H1 (cell line): ENCODE measurements at regions not wholly inside any gene's neighbourhood (a gene's known extent, or its start where the extent isn't known, plus 50 kb on each side); places are given as distances from the start of the nearest gene placed in this dataset.
"Not testable (repeated sequence)": the region's sequence is repeated elsewhere in the genome, so short reads cannot be mapped to it uniquely, and the experiment has no call there.

Experiments
- CTCF ChIA-PET: fragments of 300-600 bp; sonication (Branson Sonifier 250); formaldehyde crosslinking; loops from one replicate; lab custom pipeline; 2021; ENCODE audit not compliant: partially characterized antibody; lab: Charles Lee
- POLR2A ChIA-PET: fragments of 300-600 bp; sonication (Branson Sonifier 250); formaldehyde crosslinking; loops from one replicate; lab custom pipeline; 2021; ENCODE audit warnings: inconsistent platforms; ENCODE audit not compliant: partially characterized antibody; lab: Charles Lee
- DNase-seq, 2 experiments: peaks; one replicate each; pipeline versions ENCODE4 v3.0.0 to v3.0.0-alpha.2; 2010 to 2022; ENCODE audit warnings: low spot score in 2 of 2, low read depth in 1 of 2, mixed read lengths in 1 of 2
- FAIRE-seq: peaks from 2 replicates; lab custom pipeline; 2011; peaks lifted over from hg19 to GRCh38; lab: Jason Lieb, UNC
- H2AFZ ChIP-seq: 2 replicates; pipeline ENCODE4 v1.8.1; 2012; ENCODE audit warnings: low read length, inconsistent platforms
- H2AK5ac ChIP-seq: 2 replicates; pipeline ENCODE4 v1.6.1; 2013; ENCODE audit warnings: low read depth, low read length
- H2BK120ac ChIP-seq: replicated peaks from 2 replicates; pipeline ENCODE3; 2013; ENCODE audit warnings: low read depth, low read length, inconsistent platforms
- H2BK12ac ChIP-seq: 2 replicates; pipeline ENCODE4 v1.6.1; 2013; ENCODE audit warnings: low read depth, low read length
- H2BK15ac ChIP-seq: 2 replicates; pipeline ENCODE4 v1.6.1; 2013; ENCODE audit warnings: low read length
- H2BK20ac ChIP-seq: 2 replicates; pipeline ENCODE4 v1.6.1; 2013; ENCODE audit warnings: low read length
- H2BK5ac ChIP-seq: 2 replicates; pipeline ENCODE4 v1.6.1; 2013; ENCODE audit warnings: low read depth, low read length
- H3K14ac ChIP-seq: 2 replicates; pipeline ENCODE4 v1.6.1; 2013; ENCODE audit warnings: inconsistent platforms; ENCODE audit not compliant: insufficient read length
- H3K18ac ChIP-seq: 2 replicates; pipeline ENCODE4 v1.6.1; 2013; ENCODE audit warnings: low read length; ENCODE audit errors: extremely low read depth
- H3K23ac ChIP-seq: 2 replicates; pipeline ENCODE4 v1.6.1; 2013; ENCODE audit warnings: inconsistent platforms; ENCODE audit not compliant: insufficient read length
- H3K23me2 ChIP-seq: 2 replicates; pipeline ENCODE4 v1.6.1; 2013; ENCODE audit warnings: low read depth, low read length
- H3K27ac ChIP-seq: 2 replicates; pipeline ENCODE4 v1.6.1; 2011; ENCODE audit warnings: low read depth, low read length, inconsistent platforms
- H3K27me3 ChIP-seq, 4 experiments: replicated peaks in 1 of 4; 1 replicate in 1 of 4; 2 replicates in 3 of 4; pipeline versions ENCODE4 v1.6.1 to v1.8.1; 2011 to 2013; ENCODE audit warnings: low read length in 3 of 4, mild to moderate bottlenecking in 3 of 4, inconsistent platforms in 2 of 4, mixed read lengths in 2 of 4, moderate library complexity in 1 of 4; ENCODE audit not compliant: control insufficient read depth in 3 of 4, insufficient read depth in 3 of 4; ENCODE audit errors: extremely low read depth in 1 of 4
- H3K36me3 ChIP-seq, 4 experiments: 2 replicates each; pipeline versions ENCODE4 v1.6.1 to v1.8.1; 2011 to 2013; ENCODE audit warnings: mild to moderate bottlenecking in 4 of 4, low read length in 3 of 4, moderate library complexity in 2 of 4, control low read depth in 1 of 4, inconsistent platforms in 1 of 4; ENCODE audit not compliant: insufficient read depth in 4 of 4, control insufficient read depth in 2 of 4
- H3K4ac ChIP-seq: replicated peaks from 2 replicates; pipeline ENCODE3; 2013; ENCODE audit warnings: low read length, low read depth, mixed read lengths, inconsistent platforms; ENCODE audit not compliant: insufficient read length
- H3K4me1 ChIP-seq, 4 experiments: replicated peaks in 1 of 4; 1 replicate in 1 of 4; 2 replicates in 3 of 4; pipeline versions ENCODE4 v1.6.1 to v1.8.1; 2011 to 2013; ENCODE audit warnings: low read length in 3 of 4, inconsistent platforms in 2 of 4, mixed read lengths in 1 of 4; ENCODE audit not compliant: insufficient read depth in 4 of 4, control insufficient read depth in 3 of 4
- H3K4me2 ChIP-seq, 2 experiments: 2 replicates each; pipeline versions ENCODE4 v1.6.1 to v1.8.1; 2011 to 2013; ENCODE audit warnings: low read depth in 2 of 2, low read length in 2 of 2, control low read depth in 1 of 2, inconsistent platforms in 1 of 2, mild to moderate bottlenecking in 1 of 2; ENCODE audit not compliant: insufficient read depth in 1 of 2
- H3K4me3 ChIP-seq, 4 experiments: fragments of 200-600, 300-600 bp in 1 of 4; sonication (generic), shearing (Covaris generic), sonication (Bioruptor Twin) in 1 of 4; 2 replicates each; pipeline versions ENCODE4 v1.5.1 to v1.8.1; 2011 to 2016; ENCODE audit warnings: low read length in 4 of 4, low read depth in 3 of 4, control low read depth in 2 of 4, inconsistent platforms in 2 of 4, mild to moderate bottlenecking in 2 of 4, mixed read lengths in 1 of 4, moderate library complexity in 1 of 4; ENCODE audit not compliant: insufficient read depth in 2 of 4; ENCODE audit errors: extremely low read depth in 1 of 4
- H3K56ac ChIP-seq: replicated peaks from 2 replicates; pipeline ENCODE3; 2013; ENCODE audit warnings: low read depth, mild to moderate bottlenecking, mixed read lengths, low read length, inconsistent platforms; ENCODE audit not compliant: insufficient read length
- H3K79me1 ChIP-seq: 2 replicates; pipeline ENCODE4 v1.6.1; 2013; ENCODE audit warnings: low read depth, low read length, control low read depth
- H3K79me2 ChIP-seq, 2 experiments: 2 replicates each; pipeline versions ENCODE4 v1.6.1 to v1.8.1; 2012 to 2013; ENCODE audit warnings: low read length in 2 of 2, mild to moderate bottlenecking in 2 of 2, inconsistent platforms in 1 of 2; ENCODE audit not compliant: insufficient read depth in 2 of 2, control insufficient read depth in 1 of 2
- H3K9ac ChIP-seq, 4 experiments: replicated peaks in 1 of 4; 1 replicate in 1 of 4; 2 replicates in 3 of 4; pipeline versions ENCODE4 v1.6.1 to v1.8.1; 2011 to 2013; ENCODE audit warnings: low read depth in 3 of 4, low read length in 3 of 4, control low read depth in 2 of 4, mild to moderate bottlenecking in 2 of 4, moderate library complexity in 2 of 4, inconsistent platforms in 1 of 4; ENCODE audit errors: extremely low read depth in 1 of 4
- H3K9me3 ChIP-seq, 2 experiments: 2 replicates each; pipeline versions ENCODE4 v1.6.1 to v1.8.1; 2012 to 2013; ENCODE audit warnings: mild to moderate bottlenecking in 2 of 2, moderate library complexity in 2 of 2, control low read depth in 1 of 2, inconsistent platforms in 1 of 2, low read depth in 1 of 2, low read length in 1 of 2, mixed read lengths in 1 of 2; ENCODE audit not compliant: insufficient read depth in 2 of 2
- H4K20me1 ChIP-seq, 2 experiments: replicated peaks in 1 of 2; 2 replicates each; pipeline versions ENCODE3 to v1.8.1; 2011 to 2013; ENCODE audit warnings: inconsistent platforms in 2 of 2, low read length in 2 of 2, mild to moderate bottlenecking in 1 of 2; ENCODE audit not compliant: insufficient read depth in 2 of 2, control insufficient read depth in 1 of 2
- H4K5ac ChIP-seq: 2 replicates; pipeline ENCODE4 v1.6.1; 2013; ENCODE audit warnings: low read length, low read depth, mixed read lengths, inconsistent platforms; ENCODE audit not compliant: insufficient read length
- H4K8ac ChIP-seq: 2 replicates; pipeline ENCODE4 v1.8.0; 2013; ENCODE audit warnings: mild to moderate bottlenecking, moderate library complexity, low read length, inconsistent platforms; ENCODE audit not compliant: insufficient read depth; ENCODE audit errors: extremely low read depth
- H4K91ac ChIP-seq: replicated peaks from 2 replicates; pipeline ENCODE3; 2013; ENCODE audit warnings: low read length, mixed read lengths, inconsistent platforms; ENCODE audit not compliant: insufficient read length
- WGBS, 2 experiments: shearing (Covaris generic) in 1 of 2; methylation state at CpG; one replicate each; pipeline versions ENCODE4 v1.1.6 to v1.1.7; 2013 to 2015; ENCODE audit warnings: low lambda C conversion rate in 2 of 2, mixed read lengths in 2 of 2, inconsistent platforms in 1 of 2, low coverage in 1 of 2, missing lambda C conversion rate in 1 of 2; ENCODE audit not compliant: insufficient replicate concordance in 2 of 2, insufficient coverage in 1 of 2, insufficient read length in 1 of 2; ENCODE audit errors: extremely low coverage in 1 of 2, missing lambda C conversion rate in 1 of 2; 5-methylcytosine and 5-hydroxymethylcytosine counted together

DNA sequence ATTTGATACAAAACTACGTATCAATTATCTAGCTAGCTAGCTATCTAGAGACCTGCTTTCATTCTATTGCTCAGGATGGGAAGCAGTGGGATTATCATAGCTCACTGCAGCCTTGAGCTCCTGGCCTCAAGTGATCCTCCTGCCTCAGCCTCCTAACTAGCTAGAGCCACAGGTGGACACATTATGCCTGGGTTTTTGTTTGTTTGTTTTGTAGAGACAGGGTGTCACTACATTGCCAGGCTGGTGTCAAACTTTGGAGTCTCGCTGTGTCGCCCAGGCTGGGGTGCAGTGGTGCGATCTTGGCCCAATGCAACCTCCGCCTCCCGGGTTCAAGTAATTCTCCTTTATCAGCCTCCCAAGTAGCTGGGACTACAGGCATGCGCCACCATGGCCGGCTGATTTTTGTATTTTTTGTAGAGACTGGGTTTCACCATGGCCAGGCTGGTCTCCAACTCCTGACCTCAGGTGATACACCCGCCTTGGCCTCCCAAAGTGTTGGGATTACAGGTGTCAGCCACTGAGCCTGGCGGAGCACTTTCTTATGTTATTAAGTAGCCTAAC, 122.5 kb upstream of the FBXO28 start:
- H3K56ac ChIP-seq, H3K4me1 ChIP-seq, H3K36me3 ChIP-seq, CTCF ChIA-PET, DNase-seq, H3K79me2 ChIP-seq, H2BK20ac ChIP-seq, POLR2A ChIA-PET, H2BK15ac ChIP-seq, H4K20me1 ChIP-seq, H3K23ac ChIP-seq, H3K4ac ChIP-seq, H4K8ac ChIP-seq, H3K4me2 ChIP-seq, H2BK5ac ChIP-seq, H4K91ac ChIP-seq, FAIRE-seq, H3K23me2 ChIP-seq, H3K27ac ChIP-seq, H2AFZ ChIP-seq, H4K5ac ChIP-seq, H3K18ac ChIP-seq, H3K9me3 ChIP-seq, H3K9ac ChIP-seq, H3K79me1 ChIP-seq, H3K4me3 ChIP-seq, H3K27me3 ChIP-seq, H2AK5ac ChIP-seq, H2BK12ac ChIP-seq, H2BK120ac ChIP-seq, H3K14ac ChIP-seq: not testable (repeated sequence)
- WGBS, 2 experiments: 98% methylated on average over 10 of the region's 10 CpGs; no CpG with 5 or more reads in 1 of the 2 experiments

DNA sequence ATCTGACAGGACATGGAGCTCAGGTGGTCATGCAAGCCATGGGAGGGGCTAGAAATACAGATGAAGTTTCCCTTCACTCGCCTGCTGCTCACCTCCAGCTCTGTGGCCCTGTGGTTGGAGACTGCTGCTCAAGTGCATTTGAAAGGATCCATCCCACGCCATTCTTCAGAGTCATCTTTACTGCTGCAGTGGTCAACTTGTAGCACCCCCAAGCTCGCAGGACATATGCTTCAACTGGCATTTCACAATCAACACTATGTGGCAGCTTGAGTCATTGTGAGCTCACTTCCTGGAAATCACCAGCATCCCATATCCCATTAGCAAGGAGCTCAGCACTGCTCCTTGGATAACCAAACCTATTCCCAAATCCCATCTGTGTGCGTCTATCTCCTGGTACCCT, 116.2 kb upstream of the TP53BP2 start:
- H3K9ac ChIP-seq, H3K27ac ChIP-seq, FAIRE-seq, H3K4ac ChIP-seq, H3K23me2 ChIP-seq, H3K18ac ChIP-seq, H2BK20ac ChIP-seq, H2AFZ ChIP-seq, H2BK15ac ChIP-seq, H3K4me1 ChIP-seq, H2BK120ac ChIP-seq, H3K36me3 ChIP-seq, H3K79me1 ChIP-seq, H2AK5ac ChIP-seq, H3K27me3 ChIP-seq, H4K5ac ChIP-seq, H3K9me3 ChIP-seq, H3K4me2 ChIP-seq, H3K23ac ChIP-seq, H4K91ac ChIP-seq, H4K20me1 ChIP-seq, H2BK5ac ChIP-seq, DNase-seq, H3K14ac ChIP-seq, H2BK12ac ChIP-seq, CTCF ChIA-PET, H3K56ac ChIP-seq, POLR2A ChIA-PET, H3K79me2 ChIP-seq, H4K8ac ChIP-seq, H3K4me3 ChIP-seq: not testable (repeated sequence)
- 75% methylated on average over 3 of the region's 4 CpGs; no CpG with 5 or more reads in 1 of the 2 experiments for WGBS, 2 experiments
